OCI-LY7 (cell line): ENCODE measurements at regions not wholly inside any gene's neighbourhood (a gene's known extent, or its start where the extent isn't known, plus 50 kb on each side); places are given as distances from the start of the nearest gene placed in this dataset.

ENCODE experiments used
- CTCF ChIP-seq: fragments of 200-600 bp; sonication (generic); conservative IDR thresholded peaks from 2 replicates; pipeline ENCODE4 v1.5.1; 2014; ENCODE audit warnings: mild to moderate bottlenecking, antibody characterized with exemption, low read length, moderate library complexity, mixed read lengths
- EZH2phosphoT487 ChIP-seq: fragments of 200-600 bp; sonication (generic); IDR thresholded peaks from 2 replicates; pipeline ENCODE4 v1.6.1; 2018; ENCODE audit warnings: low read depth, borderline replicate concordance, mild to moderate bottlenecking, mixed run types, antibody characterized with exemption, low read length, moderate library complexity, mixed read lengths

- no peak for TF ChIP-seq CTCF
- no peak for TF ChIP-seq EZH2phosphoT487
Observed at GRCh38 chr2:234682492-234683228, 185.8 kb upstream of the ARL4C start.
